ENCODE measurements at regions not wholly inside any gene's neighbourhood (a gene's known extent, or its start where the extent isn't known, plus 50 kb on each side); places are given as distances from the start of the nearest gene placed in this dataset.

- intact Hi-C loops (cut with micrococcal nuclease) = no loop called here
- no peak overlapping the region for H3K4me3 Mint-ChIP-seq
- H3K9me3 ChIP-seq (replicated peaks in 1 of 2; ENCODE audit: control insufficient read depth in 1 of 2, insufficient read depth in 1 of 2, low read length in 2 of 2) = no peaks in the 10 kb centered on the region
Measured at GRCh38 chr12:115840159-115840558, 437.3 kb downstream of the MED13L start.

GRCh38 chr12:115838952-115839351, 438.5 kb downstream of the MED13L start:
- Mint-ChIP-seq H3K27ac (no peak overlapping the region), H3K4me3 (no peak overlapping the region), H3K27me3 (ENCODE audit: low read depth in 3 of 3) (peaks cover 4 to 9% (median 4%) of the 10 kb centered on the region in 3 donors), H3K36me3 (no peaks in the 10 kb centered on the region), H3K9me3 (peaks cover 0 to under 1% (median 0%) of the 10 kb centered on the region in 7 donors), H3K4me1 (no peaks in the 10 kb centered on the region)
- Histone ChIP-seq H3K9me3 (replicated peaks in 1 of 2; ENCODE audit: control insufficient read depth in 1 of 2, insufficient read depth in 1 of 2, low read length in 2 of 2) (no peaks in the 10 kb centered on the region), H3K27me3 (ENCODE audit: control insufficient read depth in 2 of 2, insufficient read depth in 2 of 2, low read length in 2 of 2) (no peaks in the 10 kb centered on the region), H3K4me1 (ENCODE audit: control insufficient read depth in 1 of 2, insufficient read depth in 2 of 2, low read length in 2 of 2) (no peaks in the 10 kb centered on the region), H4K20me1 (ENCODE audit: insufficient read depth, low read length) (no peaks in the 10 kb centered on the region), H3K79me2 (ENCODE audit: insufficient read depth, low read length) (no peaks in the 10 kb centered on the region), H2AFZ (ENCODE audit: insufficient read depth, low read depth, low read length, poor library complexity, severe bottlenecking) (no peak overlapping the region), H3K27ac (ENCODE audit: low read depth in 1 of 2, low read length in 2 of 2) (no peak overlapping the region), H3K9ac (ENCODE audit: insufficient read depth, low read length, poor library complexity, severe bottlenecking) (no peak overlapping the region), H3K4me3 (replicated peaks in 1 of 3; ENCODE audit: low read depth in 2 of 3, low read length in 3 of 3) (no peak overlapping the region), H3K4me2 (replicated peaks; ENCODE audit: extremely low read depth, low read length, poor library complexity, severe bottlenecking) (no peak overlapping the region), H3K36me3 (replicated peaks in 1 of 2; ENCODE audit: control insufficient read depth in 1 of 2, insufficient read depth in 2 of 2, low read length in 2 of 2) (no peaks in the 10 kb centered on the region)
- WGBS (ENCODE audit: insufficient coverage) = 57% methylated on average over 1 of the region's 1 CpG
- TF ChIP-seq CTCF (IDR thresholded peaks at IDR 0.05) = no peak
- DNase-seq = no peak
- intact Hi-C loops (cut with micrococcal nuclease) = no loop called here

More at GRCh38 chr12:115840159-115840558, 437.3 kb downstream of the MED13L start:
- H3K4me1 Mint-ChIP-seq = no peaks in the 10 kb centered on the region
- H3K4me2 ChIP-seq (replicated peaks; ENCODE audit: extremely low read depth, low read length, poor library complexity, severe bottlenecking) = no peak overlapping the region
- no peak overlapping the region for H3K27ac ChIP-seq (ENCODE audit: low read depth in 1 of 2, low read length in 2 of 2)
- H3K27me3 Mint-ChIP-seq (ENCODE audit: low read depth in 3 of 3) = peaks cover 5 to 9% (median 6%) of the 10 kb centered on the region in 3 donors
- H3K9me3 Mint-ChIP-seq = no peaks in the 10 kb centered on the region
- no peaks in the 10 kb centered on the region for H4K20me1 ChIP-seq (ENCODE audit: insufficient read depth, low read length)
- DNase-seq = no peak
- no peaks in the 10 kb centered on the region for H3K4me1 ChIP-seq (ENCODE audit: control insufficient read depth in 1 of 2, insufficient read depth in 2 of 2, low read length in 2 of 2)
- 80% methylated on average over 10 of the region's 10 CpGs for WGBS (ENCODE audit: insufficient coverage)
- TF ChIP-seq CTCF (IDR thresholded peaks at IDR 0.05) = no peak
- H3K27ac Mint-ChIP-seq = no peak overlapping the region
- H3K79me2 ChIP-seq (ENCODE audit: insufficient read depth, low read length) = no peaks in the 10 kb centered on the region
- no peaks in the 10 kb centered on the region for H3K27me3 ChIP-seq (ENCODE audit: control insufficient read depth in 2 of 2, insufficient read depth in 2 of 2, low read length in 2 of 2)
- H3K36me3 Mint-ChIP-seq = no peaks in the 10 kb centered on the region
- H3K4me3 ChIP-seq (replicated peaks in 1 of 3; ENCODE audit: low read depth in 2 of 3, low read length in 3 of 3) = no peak overlapping the region
- no peak overlapping the region for H2AFZ ChIP-seq (ENCODE audit: insufficient read depth, low read depth, low read length, poor library complexity, severe bottlenecking)
- H3K9ac ChIP-seq (ENCODE audit: insufficient read depth, low read length, poor library complexity, severe bottlenecking) = no peak overlapping the region
- no peaks in the 10 kb centered on the region for H3K36me3 ChIP-seq (replicated peaks in 1 of 2; ENCODE audit: control insufficient read depth in 1 of 2, insufficient read depth in 2 of 2, low read length in 2 of 2)
